H1 (cell line): ENCODE measurements at regions not wholly inside any gene's neighbourhood (a gene's known extent, or its start where the extent isn't known, plus 50 kb on each side); places are given as distances from the start of the nearest gene placed in this dataset.

Experiments
- CTCF ChIA-PET: fragments of 300-600 bp; sonication (Branson Sonifier 250); formaldehyde crosslinking; loops from one replicate; lab custom pipeline; 2021; ENCODE audit not compliant: partially characterized antibody; lab: Charles Lee
- POLR2A ChIA-PET: fragments of 300-600 bp; sonication (Branson Sonifier 250); formaldehyde crosslinking; loops from one replicate; lab custom pipeline; 2021; ENCODE audit warnings: inconsistent platforms; ENCODE audit not compliant: partially characterized antibody; lab: Charles Lee
- DNase-seq, 2 experiments: peaks; one replicate each; pipeline versions ENCODE4 v3.0.0 to v3.0.0-alpha.2; 2010 to 2022; ENCODE audit warnings: low spot score in 2 of 2, low read depth in 1 of 2, mixed read lengths in 1 of 2
- FAIRE-seq: peaks from 2 replicates; lab custom pipeline; 2011; peaks lifted over from hg19 to GRCh38; lab: Jason Lieb, UNC
- H2AFZ ChIP-seq: 2 replicates; pipeline ENCODE4 v1.8.1; 2012; ENCODE audit warnings: low read length, inconsistent platforms
- H2AK5ac ChIP-seq: 2 replicates; pipeline ENCODE4 v1.6.1; 2013; ENCODE audit warnings: low read depth, low read length
- H2BK120ac ChIP-seq: replicated peaks from 2 replicates; pipeline ENCODE3; 2013; ENCODE audit warnings: low read depth, low read length, inconsistent platforms
- H2BK12ac ChIP-seq: 2 replicates; pipeline ENCODE4 v1.6.1; 2013; ENCODE audit warnings: low read depth, low read length
- H2BK15ac ChIP-seq: 2 replicates; pipeline ENCODE4 v1.6.1; 2013; ENCODE audit warnings: low read length
- H2BK20ac ChIP-seq: 2 replicates; pipeline ENCODE4 v1.6.1; 2013; ENCODE audit warnings: low read length
- H2BK5ac ChIP-seq: 2 replicates; pipeline ENCODE4 v1.6.1; 2013; ENCODE audit warnings: low read depth, low read length
- H3K14ac ChIP-seq: 2 replicates; pipeline ENCODE4 v1.6.1; 2013; ENCODE audit warnings: inconsistent platforms; ENCODE audit not compliant: insufficient read length
- H3K18ac ChIP-seq: 2 replicates; pipeline ENCODE4 v1.6.1; 2013; ENCODE audit warnings: low read length; ENCODE audit errors: extremely low read depth
- H3K23ac ChIP-seq: 2 replicates; pipeline ENCODE4 v1.6.1; 2013; ENCODE audit warnings: inconsistent platforms; ENCODE audit not compliant: insufficient read length
- H3K23me2 ChIP-seq: 2 replicates; pipeline ENCODE4 v1.6.1; 2013; ENCODE audit warnings: low read depth, low read length
- H3K27ac ChIP-seq: 2 replicates; pipeline ENCODE4 v1.6.1; 2011; ENCODE audit warnings: low read depth, low read length, inconsistent platforms
- H3K27me3 ChIP-seq, 4 experiments: replicated peaks in 1 of 4; 1 replicate in 1 of 4; 2 replicates in 3 of 4; pipeline versions ENCODE4 v1.6.1 to v1.8.1; 2011 to 2013; ENCODE audit warnings: low read length in 3 of 4, mild to moderate bottlenecking in 3 of 4, inconsistent platforms in 2 of 4, mixed read lengths in 2 of 4, moderate library complexity in 1 of 4; ENCODE audit not compliant: control insufficient read depth in 3 of 4, insufficient read depth in 3 of 4; ENCODE audit errors: extremely low read depth in 1 of 4
- H3K36me3 ChIP-seq, 4 experiments: 2 replicates each; pipeline versions ENCODE4 v1.6.1 to v1.8.1; 2011 to 2013; ENCODE audit warnings: mild to moderate bottlenecking in 4 of 4, low read length in 3 of 4, moderate library complexity in 2 of 4, control low read depth in 1 of 4, inconsistent platforms in 1 of 4; ENCODE audit not compliant: insufficient read depth in 4 of 4, control insufficient read depth in 2 of 4
- H3K4ac ChIP-seq: replicated peaks from 2 replicates; pipeline ENCODE3; 2013; ENCODE audit warnings: low read length, low read depth, mixed read lengths, inconsistent platforms; ENCODE audit not compliant: insufficient read length
- H3K4me1 ChIP-seq, 4 experiments: replicated peaks in 1 of 4; 1 replicate in 1 of 4; 2 replicates in 3 of 4; pipeline versions ENCODE4 v1.6.1 to v1.8.1; 2011 to 2013; ENCODE audit warnings: low read length in 3 of 4, inconsistent platforms in 2 of 4, mixed read lengths in 1 of 4; ENCODE audit not compliant: insufficient read depth in 4 of 4, control insufficient read depth in 3 of 4
- H3K4me2 ChIP-seq, 2 experiments: 2 replicates each; pipeline versions ENCODE4 v1.6.1 to v1.8.1; 2011 to 2013; ENCODE audit warnings: low read depth in 2 of 2, low read length in 2 of 2, control low read depth in 1 of 2, inconsistent platforms in 1 of 2, mild to moderate bottlenecking in 1 of 2; ENCODE audit not compliant: insufficient read depth in 1 of 2
- H3K4me3 ChIP-seq, 4 experiments: fragments of 200-600, 300-600 bp in 1 of 4; sonication (generic), shearing (Covaris generic), sonication (Bioruptor Twin) in 1 of 4; 2 replicates each; pipeline versions ENCODE4 v1.5.1 to v1.8.1; 2011 to 2016; ENCODE audit warnings: low read length in 4 of 4, low read depth in 3 of 4, control low read depth in 2 of 4, inconsistent platforms in 2 of 4, mild to moderate bottlenecking in 2 of 4, mixed read lengths in 1 of 4, moderate library complexity in 1 of 4; ENCODE audit not compliant: insufficient read depth in 2 of 4; ENCODE audit errors: extremely low read depth in 1 of 4
- H3K56ac ChIP-seq: replicated peaks from 2 replicates; pipeline ENCODE3; 2013; ENCODE audit warnings: low read depth, mild to moderate bottlenecking, mixed read lengths, low read length, inconsistent platforms; ENCODE audit not compliant: insufficient read length
- H3K79me1 ChIP-seq: 2 replicates; pipeline ENCODE4 v1.6.1; 2013; ENCODE audit warnings: low read depth, low read length, control low read depth
- H3K79me2 ChIP-seq, 2 experiments: 2 replicates each; pipeline versions ENCODE4 v1.6.1 to v1.8.1; 2012 to 2013; ENCODE audit warnings: low read length in 2 of 2, mild to moderate bottlenecking in 2 of 2, inconsistent platforms in 1 of 2; ENCODE audit not compliant: insufficient read depth in 2 of 2, control insufficient read depth in 1 of 2
- H3K9ac ChIP-seq, 4 experiments: replicated peaks in 1 of 4; 1 replicate in 1 of 4; 2 replicates in 3 of 4; pipeline versions ENCODE4 v1.6.1 to v1.8.1; 2011 to 2013; ENCODE audit warnings: low read depth in 3 of 4, low read length in 3 of 4, control low read depth in 2 of 4, mild to moderate bottlenecking in 2 of 4, moderate library complexity in 2 of 4, inconsistent platforms in 1 of 4; ENCODE audit errors: extremely low read depth in 1 of 4
- H3K9me3 ChIP-seq, 2 experiments: 2 replicates each; pipeline versions ENCODE4 v1.6.1 to v1.8.1; 2012 to 2013; ENCODE audit warnings: mild to moderate bottlenecking in 2 of 2, moderate library complexity in 2 of 2, control low read depth in 1 of 2, inconsistent platforms in 1 of 2, low read depth in 1 of 2, low read length in 1 of 2, mixed read lengths in 1 of 2; ENCODE audit not compliant: insufficient read depth in 2 of 2
- H4K20me1 ChIP-seq, 2 experiments: replicated peaks in 1 of 2; 2 replicates each; pipeline versions ENCODE3 to v1.8.1; 2011 to 2013; ENCODE audit warnings: inconsistent platforms in 2 of 2, low read length in 2 of 2, mild to moderate bottlenecking in 1 of 2; ENCODE audit not compliant: insufficient read depth in 2 of 2, control insufficient read depth in 1 of 2
- H4K5ac ChIP-seq: 2 replicates; pipeline ENCODE4 v1.6.1; 2013; ENCODE audit warnings: low read length, low read depth, mixed read lengths, inconsistent platforms; ENCODE audit not compliant: insufficient read length
- H4K8ac ChIP-seq: 2 replicates; pipeline ENCODE4 v1.8.0; 2013; ENCODE audit warnings: mild to moderate bottlenecking, moderate library complexity, low read length, inconsistent platforms; ENCODE audit not compliant: insufficient read depth; ENCODE audit errors: extremely low read depth
- H4K91ac ChIP-seq: replicated peaks from 2 replicates; pipeline ENCODE3; 2013; ENCODE audit warnings: low read length, mixed read lengths, inconsistent platforms; ENCODE audit not compliant: insufficient read length
- CEBPB ChIP-seq: IDR thresholded peaks from 2 replicates; pipeline ENCODE4 v1.6.1; 2012; ENCODE audit warnings: low read depth, low read length
- CHD2 ChIP-seq: IDR thresholded peaks from 2 replicates; pipeline ENCODE4 v1.6.1; 2012; ENCODE audit warnings: low read length, improper control_type of control experiment
- EZH2 ChIP-seq: fragments of 200-600 bp; sonication (generic); IDR thresholded peaks from 2 replicates; pipeline ENCODE4 v1.7.1; 2012; ENCODE audit warnings: low read depth, mild to moderate bottlenecking, moderate library complexity, low read length, inconsistent platforms; ENCODE audit not compliant: severe bottlenecking
- MAFK ChIP-seq: IDR thresholded peaks from 2 replicates; pipeline ENCODE4 v1.6.1; 2012; ENCODE audit warnings: low read depth, mild to moderate bottlenecking, improper control_type of control experiment, low read length
- RXRA ChIP-seq: IDR thresholded peaks from 2 replicates; pipeline ENCODE4 v1.6.1; 2011; ENCODE audit warnings: low read depth, mild to moderate bottlenecking, low read length, moderate library complexity; ENCODE audit not compliant: insufficient read depth
- SIN3A ChIP-seq, 2 experiments: IDR thresholded peaks in 1 of 2; conservative IDR thresholded peaks in 1 of 2; 2 replicates each; pipeline ENCODE4 v1.6.1; 2011 to 2012; ENCODE audit warnings: low read length in 2 of 2, improper control_type of control experiment in 1 of 2, low read depth in 1 of 2, mild to moderate bottlenecking in 1 of 2
- SIX5 ChIP-seq: IDR thresholded peaks from 2 replicates; pipeline ENCODE4 v1.6.1; 2011; ENCODE audit warnings: mild to moderate bottlenecking, low read depth, low read length
- SP1 ChIP-seq: IDR thresholded peaks from 2 replicates; pipeline ENCODE4 v1.6.1; 2011; ENCODE audit warnings: low read depth, low read length
- SP4 ChIP-seq: IDR thresholded peaks from 2 replicates; pipeline ENCODE4 v1.6.1; 2012; ENCODE audit warnings: low read length, inconsistent platforms
- TAF7 ChIP-seq: optimal IDR thresholded peaks from 2 replicates; pipeline ENCODE3; 2011; ENCODE audit warnings: low read depth, mild to moderate bottlenecking, inconsistent platforms, low read length, moderate library complexity, borderline replicate concordance
- TCF12 ChIP-seq: IDR thresholded peaks from 2 replicates; pipeline ENCODE4 v1.6.1; 2011; ENCODE audit warnings: low read depth, mild to moderate bottlenecking, low read length
- TEAD4 ChIP-seq: IDR thresholded peaks from 2 replicates; pipeline ENCODE4 v1.6.1; 2012; ENCODE audit warnings: low read depth, low read length, inconsistent platforms, mixed read lengths
- ZNF274 ChIP-seq: IDR thresholded peaks from 2 replicates; pipeline ENCODE4 v1.7.0; 2012; ENCODE audit warnings: low read length, borderline replicate concordance; ENCODE audit errors: extremely low read depth
- WGBS, 2 experiments: shearing (Covaris generic) in 1 of 2; methylation state at CpG; one replicate each; pipeline versions ENCODE4 v1.1.6 to v1.1.7; 2013 to 2015; ENCODE audit warnings: low lambda C conversion rate in 2 of 2, mixed read lengths in 2 of 2, inconsistent platforms in 1 of 2, low coverage in 1 of 2, missing lambda C conversion rate in 1 of 2; ENCODE audit not compliant: insufficient replicate concordance in 2 of 2, insufficient coverage in 1 of 2, insufficient read length in 1 of 2; ENCODE audit errors: extremely low coverage in 1 of 2, missing lambda C conversion rate in 1 of 2; 5-methylcytosine and 5-hydroxymethylcytosine counted together
- TF ChIP-seq, protein P1 (sequence below): IDR thresholded peaks from 2 replicates; pipeline ENCODE4 v1.6.1; 2011; ENCODE audit warnings: low read depth, mild to moderate bottlenecking, low read length; ENCODE audit not compliant: insufficient read depth

DNA sequence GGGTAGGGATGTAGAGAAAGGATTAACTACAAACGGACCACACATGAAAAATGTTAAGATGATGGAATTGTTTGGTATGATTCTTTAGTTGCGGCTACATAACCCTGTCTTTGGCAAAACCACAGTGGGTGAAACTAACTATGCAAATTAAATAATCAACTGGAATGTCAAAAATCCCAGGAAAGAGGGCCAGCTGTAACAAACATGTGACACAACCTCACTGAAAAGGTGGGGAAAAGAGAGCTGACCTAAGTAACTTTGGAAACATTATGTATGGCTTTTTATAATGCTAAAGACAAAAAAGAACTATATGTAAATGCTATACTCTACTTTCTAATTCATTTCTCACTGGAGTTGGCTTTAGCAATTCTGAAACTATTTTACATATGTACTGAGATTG is 252.0 kb downstream of the MRPS30 start:
- Histone ChIP-seq H3K9me3 (no peaks in the 10 kb centered on the region), H3K36me3 (no peaks in the 10 kb centered on the region), H2BK5ac (peak overlapping the region; percentile 41; the same call in 1 of the 2 replicates), H4K8ac (no peak overlapping the region), H3K23ac (no peak overlapping the region), H2BK120ac (no peak overlapping the region), H2AFZ (no peak overlapping the region), H2AK5ac (no peak overlapping the region), H3K27me3 (no peaks in the 10 kb centered on the region), H3K4me3 (peak overlapping the region in 1 of 4 experiments; percentile 34; a peak in 1 of 8 replicates), H3K14ac (no peak overlapping the region), H4K20me1 (no peaks in the 10 kb centered on the region), H3K4me2 (peak overlapping the region in 1 of 2 experiments; percentile 44; a peak in 1 of 4 replicates), H3K4ac (no peak overlapping the region), H4K5ac (peak overlapping the region; percentile 80), H3K79me1 (no peaks in the 10 kb centered on the region), H3K4me1 (peaks cover 0 to 19% (median 3%) of the 10 kb centered on the region in 4 experiments; a peak in 4 of 7 replicates), H2BK15ac (no peak overlapping the region), H3K79me2 (no peaks in the 10 kb centered on the region), H2BK20ac (no peak overlapping the region), H4K91ac (no peak overlapping the region), H2BK12ac (no peak overlapping the region), H3K27ac (peak overlapping the region; percentile 75), H3K9ac (no peak overlapping the region), H3K56ac (no peak overlapping the region), H3K23me2 (no peaks in the 10 kb centered on the region), H3K18ac (no peak overlapping the region)
- FAIRE-seq: peak; percentile 84
- 7% methylated on average over 2 of the region's 2 CpGs; no CpG with 5 or more reads in 1 of the 2 experiments for WGBS, 2 experiments
- DNase-seq: no peak
- POLR2A ChIA-PET: no interaction called here
- CTCF ChIA-PET: no interaction called here
- TF ChIP-seq TCF12 (peak; percentile 88; the same call in 1 of the 2 replicates), RXRA (no peak), SIX5 (no peak), SP4 (no peak), ZNF274 (no peak), MAFK (no peak), TEAD4 (peak; percentile 86), CEBPB (0 out of 2 replicates have a peak, but pooled peaks have one; percentile 15), SIN3A (conservative IDR thresholded peaks at IDR 0.05 in 1 of 2, IDR thresholded peaks at IDR 0.05 in 1 of 2; ENCODE audit: low read depth in 1 of 2, low read length in 2 of 2) (0 out of 4 replicates have a peak, but pooled peaks of 1 of the 2 experiments have one; percentile 25), TAF7 (no peak), CHD2 (no peak), EZH2 (no peak), SP1 (peak; percentile 66)
- TF ChIP-seq, protein P1, sequence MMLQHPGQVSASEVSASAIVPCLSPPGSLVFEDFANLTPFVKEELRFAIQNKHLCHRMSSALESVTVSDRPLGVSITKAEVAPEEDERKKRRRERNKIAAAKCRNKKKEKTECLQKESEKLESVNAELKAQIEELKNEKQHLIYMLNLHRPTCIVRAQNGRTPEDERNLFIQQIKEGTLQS: no peak
